Kidney capillary endothelial cell (primary cell): ENCODE measurements at regions not wholly inside any gene's neighbourhood (a gene's known extent, or its start where the extent isn't known, plus 50 kb on each side); places are given as distances from the start of the nearest gene placed in this dataset.

Experiments used
- DNase-seq: peaks from one replicate; pipeline ENCODE4 v3.0.0-alpha.2; 2018; ENCODE audit warnings: low spot score

- DNase-seq, result no peak
Measured at GRCh38 chr10:101299211-101299610, 54.8 kb upstream of the BTRC start.

GRCh38 chr10:101301111-101301731, 52.7 kb upstream of the BTRC start:
- DNase-seq, result no peak

- DNase-seq, result no peak
Measured at GRCh38 chr10:101303087-101303703, 50.8 kb upstream of the BTRC start.
